Upper lobe of left lung (tissue), 6 donors: ENCODE measurements at regions not wholly inside any gene's neighbourhood (a gene's known extent, or its start where the extent isn't known, plus 50 kb on each side); places are given as distances from the start of the nearest gene placed in this dataset.

Experiments
- ATAC-seq, 2 donors: fragments of 200-7000 bp; cut with Tn5 transposase; one replicate each; pipeline ENCODE4 v1.9.1; 2022; ENCODE audit warnings: mild to moderate bottlenecking in 2 of 2, moderate library complexity in 2 of 2; ENCODE audit not compliant: low FRiP score in 2 of 2
- DNase-seq, 2 donors: peaks; one replicate each; pipeline ENCODE4 v3.0.0-alpha.2; 2019 to 2020
- H3K27ac ChIP-seq, 4 donors: fragments of 200-600 bp; sonication (generic); one replicate each; pipeline ENCODE4 v1.5.1; 2016 to 2019
- H3K27me3 ChIP-seq, 4 donors: fragments of 200-600 bp; sonication (generic); one replicate each; pipeline ENCODE4 v1.5.1; 2017 to 2019
- H3K36me3 ChIP-seq, 4 donors: fragments of 200-600 bp; sonication (generic); one replicate each; pipeline ENCODE4 v1.5.1; 2016 to 2019
- H3K4me1 ChIP-seq, 4 donors: fragments of 200-600 bp; sonication (generic); one replicate each; pipeline ENCODE4 v1.5.1; 2018 to 2019
- H3K4me3 ChIP-seq, 4 donors: fragments of 200-600 bp; sonication (generic); one replicate each; pipeline ENCODE4 v1.5.1; 2017 to 2019; ENCODE audit warnings: mild to moderate bottlenecking in 2 of 4, moderate library complexity in 1 of 4
- H3K9me3 ChIP-seq, 4 donors: fragments of 200-600 bp; sonication (generic); one replicate each; pipeline ENCODE4 v1.5.1; 2018 to 2019
- CTCF ChIP-seq, 6 experiments: fragments of 450-650 bp in 4 of 6; fragments of 200-600 bp in 2 of 6; sonication (generic) in 2 of 6; IDR thresholded peaks; one replicate each; pipeline ENCODE4 v1.5.1; 2016 to 2019; ENCODE audit warnings: antibody characterized with exemption in 6 of 6
- EP300 ChIP-seq, 4 donors: sonication (generic); formaldehyde crosslinking; IDR thresholded peaks; one replicate each; pipeline ENCODE4 v1.5.1; 2017; ENCODE audit warnings: antibody characterized with exemption in 4 of 4, control low read depth in 2 of 4
- POLR2A ChIP-seq, 4 donors: fragments of 450-650 bp; IDR thresholded peaks; one replicate each; pipeline ENCODE4 v1.5.1; 2016 to 2017; ENCODE audit warnings: antibody characterized with exemption in 4 of 4, mild to moderate bottlenecking in 2 of 4
- POLR2AphosphoS5 ChIP-seq, 2 donors: sonication (generic); formaldehyde crosslinking; IDR thresholded peaks; one replicate each; pipeline ENCODE4 v1.5.1; 2017; ENCODE audit warnings: antibody characterized with exemption in 2 of 2
- WGBS, 2 donors: methylation state at CpG; one replicate each; pipeline ENCODE4 v1.1.5; 2017 to 2018; 5-methylcytosine and 5-hydroxymethylcytosine counted together
- donor health status: DM: no; HTN: no; CAD: no; lungs with moderate emphysema.
- donor health status: DM: no; HTN: yes; CAD: no; lungs with severe emphysema.

- no peak for DNase-seq
- Histone ChIP-seq H3K4me1 (no peaks in the 10 kb centered on the region), H3K27ac (peak overlapping the region in 1 of 4 donors; percentile 39), H3K27me3 (no peaks in the 10 kb centered on the region), H3K9me3 (no peaks in the 10 kb centered on the region), H3K4me3 (no peak overlapping the region), H3K36me3 (no peaks in the 10 kb centered on the region)
- ATAC-seq, result no peak
- TF ChIP-seq POLR2A (IDR thresholded peaks at IDR 0.05) (no peak), CTCF (IDR thresholded peaks at IDR 0.05) (no peak), EP300 (IDR thresholded peaks at IDR 0.05) (no peak)
- 65 to 77% methylated on average over 2 of the region's 2 CpGs for WGBS, 2 donors
Observed at GRCh38 chr11:130581646-130582045, 133.2 kb downstream of the ADAMTS15 start.

- Histone ChIP-seq H3K27me3 (no peaks in the 10 kb centered on the region), H3K4me1 (no peaks in the 10 kb centered on the region), H3K27ac (peak overlapping the region in 1 of 4 donors; percentile 30), H3K36me3 (no peaks in the 10 kb centered on the region), H3K9me3 (no peaks in the 10 kb centered on the region), H3K4me3 (no peak overlapping the region)
- WGBS, 2 donors, result 89 to 91% methylated on average over 5 of the region's 5 CpGs
- no peak for ATAC-seq
- no peak for DNase-seq
- no peak for TF ChIP-seq POLR2AphosphoS5 (IDR thresholded peaks at IDR 0.05)
- no peak for TF ChIP-seq CTCF (IDR thresholded peaks at IDR 0.05)
- no peak for TF ChIP-seq EP300 (IDR thresholded peaks at IDR 0.05)
- no peak for TF ChIP-seq POLR2A (IDR thresholded peaks at IDR 0.05)
Observed at GRCh38 chr11:130582176-130582575, 133.7 kb downstream of the ADAMTS15 start.

GRCh38 chr11:130582981-130583380 lies 134.5 kb downstream of the ADAMTS15 start:
- ATAC-seq, result no peak
- H3K4me1 ChIP-seq, result no peaks in the 10 kb centered on the region
- no peaks in the 10 kb centered on the region for H3K9me3 ChIP-seq
- H3K27me3 ChIP-seq, result no peaks in the 10 kb centered on the region
- TF ChIP-seq POLR2AphosphoS5 (IDR thresholded peaks at IDR 0.05) (no peak), EP300 (IDR thresholded peaks at IDR 0.05) (peak in 2 of 4 donors; percentile 9 to 22)
- no peak overlapping the region for H3K4me3 ChIP-seq
- no peaks in the 10 kb centered on the region for H3K36me3 ChIP-seq
- peak overlapping the region in 2 of 4 donors; percentile 13 to 30 for H3K27ac ChIP-seq
- no peak for DNase-seq
- WGBS, 2 donors, result 68 to 74% methylated on average over 2 of the region's 2 CpGs

- WGBS, 2 donors, result 73 to 77% methylated on average over 4 of the region's 4 CpGs
- Histone ChIP-seq H3K9me3 (no peaks in the 10 kb centered on the region), H3K4me1 (no peaks in the 10 kb centered on the region), H3K4me3 (no peak overlapping the region), H3K27me3 (no peaks in the 10 kb centered on the region), H3K36me3 (no peaks in the 10 kb centered on the region), H3K27ac (no peak overlapping the region)
- DNase-seq (no peak), ATAC-seq (no peak)
- TF ChIP-seq POLR2AphosphoS5 (IDR thresholded peaks at IDR 0.05) (no peak), CTCF (IDR thresholded peaks at IDR 0.05) (no peak)
Observed at GRCh38 chr11:130583801-130584211, 135.4 kb downstream of the ADAMTS15 start.

GRCh38 chr11:130585545-130585944 lies 137.1 kb downstream of the ADAMTS15 start:
- Histone ChIP-seq H3K4me1 (no peaks in the 10 kb centered on the region), H3K27ac (no peak overlapping the region), H3K9me3 (no peaks in the 10 kb centered on the region), H3K4me3 (no peak overlapping the region), H3K36me3 (no peaks in the 10 kb centered on the region), H3K27me3 (no peaks in the 10 kb centered on the region)
- TF ChIP-seq POLR2A (IDR thresholded peaks at IDR 0.05), result no peak
- 49 to 61% methylated on average over 5 of the region's 5 CpGs for WGBS, 2 donors
- DNase-seq (no peak), ATAC-seq (no peak)

GRCh38 chr11:130587658-130588057 lies 139.2 kb downstream of the ADAMTS15 start:
- Histone ChIP-seq H3K9me3 (no peaks in the 10 kb centered on the region), H3K27me3 (no peaks in the 10 kb centered on the region), H3K4me3 (no peak overlapping the region), H3K27ac (no peak overlapping the region), H3K36me3 (no peaks in the 10 kb centered on the region), H3K4me1 (no peaks in the 10 kb centered on the region)
- WGBS, 2 donors, result 65 to 72% methylated on average over 3 to 4 of the region's 4 CpGs
- DNase-seq, result no peak
- no peak for ATAC-seq
- TF ChIP-seq CTCF (IDR thresholded peaks at IDR 0.05) (no peak), POLR2A (IDR thresholded peaks at IDR 0.05) (no peak), EP300 (IDR thresholded peaks at IDR 0.05) (no peak), POLR2AphosphoS5 (IDR thresholded peaks at IDR 0.05) (no peak)
